Mucosa of gallbladder (tissue), 1 donor: ENCODE measurements at regions not wholly inside any gene's neighbourhood (a gene's known extent, or its start where the extent isn't known, plus 50 kb on each side); places are given as distances from the start of the nearest gene placed in this dataset.
"Not testable (repeated sequence)": the region's sequence is repeated elsewhere in the genome, so short reads cannot be mapped to it uniquely, and the experiment has no call there.

Source experiments
- DNase-seq: peaks from one replicate; pipeline ENCODE4 v3.0.0-alpha.2; 2020; ENCODE audit warnings: low spot score
- donor health status: DM: no; HTN: no; CAD: no.

- DNase-seq = no peak
Observed at GRCh38 chr2:16221461-16222010, 281.2 kb downstream of the MYCN start.

DNA sequence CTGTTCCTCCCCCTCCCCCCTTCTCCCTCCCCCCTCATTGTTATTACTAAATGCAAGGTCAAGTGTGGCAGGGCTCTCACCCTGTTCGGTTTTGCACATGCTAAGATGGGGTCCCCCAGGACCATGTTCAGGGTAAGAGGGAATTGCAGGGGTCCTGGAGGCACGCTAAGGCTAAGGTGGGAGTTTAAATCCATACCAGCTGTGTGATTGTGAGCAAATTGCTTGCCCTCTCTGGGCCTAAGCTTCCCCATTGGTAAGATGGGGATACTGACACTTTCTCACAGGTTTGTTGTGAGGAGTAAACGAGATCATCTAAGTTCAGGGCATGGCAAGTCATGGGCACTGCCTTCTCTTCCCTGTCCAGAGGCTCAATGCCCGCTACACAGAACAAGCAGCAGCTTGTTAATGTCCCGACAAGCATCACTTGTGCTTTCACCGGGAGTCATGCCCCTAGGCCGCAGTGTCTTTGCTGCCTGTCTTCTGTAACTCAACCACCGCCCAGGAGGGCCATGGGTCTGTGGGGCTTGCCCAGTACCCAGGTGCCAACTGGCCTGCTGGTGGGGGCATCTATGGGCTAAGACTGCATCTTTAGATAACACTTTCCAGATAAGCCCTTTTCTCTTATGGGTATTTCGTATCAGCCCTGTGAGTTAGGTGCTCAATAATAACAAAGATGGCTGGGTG, 279.1 kb downstream of the MYCN start:
- DNase-seq = no peak

GRCh38 chr2:16218625-16219024, 278.3 kb downstream of the MYCN start:
- DNase-seq = no peak

DNA sequence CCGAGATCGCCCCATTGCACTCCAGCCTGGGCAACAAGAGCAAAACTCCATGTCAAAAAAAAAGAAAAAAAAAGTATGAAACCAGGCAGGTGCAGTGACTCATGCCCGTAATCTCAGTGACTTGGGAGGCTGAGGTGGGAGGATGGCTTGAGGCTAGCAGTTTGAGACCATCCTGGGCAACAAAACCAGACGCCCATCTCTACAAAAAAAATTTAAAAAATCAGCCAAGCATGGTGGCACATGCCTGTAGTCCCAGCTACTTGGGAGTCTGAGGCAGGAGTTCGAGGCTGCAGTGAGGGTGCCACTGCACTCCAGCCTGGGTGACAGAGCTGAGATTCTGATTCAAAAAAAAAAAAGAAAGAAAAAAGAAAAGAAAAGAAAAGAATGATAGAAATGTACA, 277.8 kb downstream of the MYCN start:
- no peak for DNase-seq

GRCh38 chr2:16217741-16218140, 277.4 kb downstream of the MYCN start:
- DNase-seq = not testable (repeated sequence)

- no peak for DNase-seq
Observed at GRCh38 chr2:16217291-16217690, 276.9 kb downstream of the MYCN start.

- no peak for DNase-seq
Observed at GRCh38 chr2:16216558-16216945, 276.2 kb downstream of the MYCN start.

GRCh38 chr2:16215902-16216557, 275.7 kb downstream of the MYCN start:
- DNase-seq = no peak

DNA sequence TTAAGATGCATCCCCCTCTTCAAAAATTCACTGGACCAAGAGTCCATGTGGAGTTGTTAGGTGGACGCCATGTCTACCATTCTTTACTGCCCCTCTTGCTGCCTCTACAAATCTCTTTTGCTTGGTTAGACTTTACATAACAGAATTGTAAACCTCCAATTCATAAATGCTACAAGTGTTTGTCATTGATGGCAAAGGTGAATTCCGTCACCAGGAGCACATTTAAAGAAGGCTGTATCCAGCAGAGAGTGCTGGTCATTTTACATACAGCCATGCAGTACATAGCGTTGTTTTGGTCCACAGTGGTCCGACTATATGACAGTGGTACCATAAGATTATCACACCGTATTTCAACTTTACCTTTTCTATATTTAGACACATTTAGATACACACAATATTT, 274.5 kb downstream of the MYCN start:
- DNase-seq = no peak

GRCh38 chr2:16214391-16214790, 274.0 kb downstream of the MYCN start:
- DNase-seq = no peak

DNA sequence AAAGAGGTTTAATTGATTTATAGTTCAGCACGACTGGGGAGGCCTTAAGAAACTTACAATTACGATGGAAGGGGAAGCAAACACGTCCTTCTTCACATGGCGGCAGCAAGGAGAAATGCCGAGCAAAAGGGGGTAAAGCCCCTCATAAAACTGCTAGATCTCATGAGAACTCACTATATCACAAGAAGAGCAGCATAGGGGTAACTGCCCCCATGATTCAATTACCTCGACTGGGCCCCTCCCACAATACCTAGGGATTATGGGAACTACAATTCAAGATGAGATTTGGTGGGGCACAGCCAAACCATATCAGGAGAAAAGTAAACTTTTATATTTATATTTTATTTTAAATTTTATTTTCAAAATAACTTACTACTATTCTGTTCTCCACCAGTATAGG, 272.0 kb downstream of the MYCN start:
- no peak for DNase-seq

- DNase-seq = no peak
Observed at GRCh38 chr2:16211341-16211740, 271.0 kb downstream of the MYCN start.

DNA sequence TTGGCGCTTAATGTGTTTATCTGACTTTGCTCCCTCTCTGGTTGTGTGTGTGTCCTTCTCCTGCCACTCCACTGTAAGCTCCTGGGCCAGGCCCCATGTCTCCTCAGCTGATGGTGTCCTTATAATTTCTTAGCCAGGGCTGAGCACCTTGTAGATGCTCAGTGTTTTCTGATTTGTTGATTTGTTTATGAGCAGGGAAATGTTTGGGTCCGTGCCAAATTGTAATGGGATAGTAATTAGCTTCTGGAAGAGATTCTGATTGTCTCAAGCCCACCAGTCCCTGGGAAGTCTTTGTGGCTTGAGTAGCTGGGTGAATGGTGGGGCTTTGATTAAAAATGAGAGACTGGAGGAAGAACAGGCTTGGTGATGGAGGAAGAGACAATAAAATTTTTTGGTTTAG, 270.5 kb downstream of the MYCN start:
- DNase-seq = no peak

- no peak for DNase-seq
Observed at GRCh38 chr2:16209799-16210198, 269.4 kb downstream of the MYCN start.

GRCh38 chr2:16208921-16209320, 268.6 kb downstream of the MYCN start:
- DNase-seq = no peak

DNA sequence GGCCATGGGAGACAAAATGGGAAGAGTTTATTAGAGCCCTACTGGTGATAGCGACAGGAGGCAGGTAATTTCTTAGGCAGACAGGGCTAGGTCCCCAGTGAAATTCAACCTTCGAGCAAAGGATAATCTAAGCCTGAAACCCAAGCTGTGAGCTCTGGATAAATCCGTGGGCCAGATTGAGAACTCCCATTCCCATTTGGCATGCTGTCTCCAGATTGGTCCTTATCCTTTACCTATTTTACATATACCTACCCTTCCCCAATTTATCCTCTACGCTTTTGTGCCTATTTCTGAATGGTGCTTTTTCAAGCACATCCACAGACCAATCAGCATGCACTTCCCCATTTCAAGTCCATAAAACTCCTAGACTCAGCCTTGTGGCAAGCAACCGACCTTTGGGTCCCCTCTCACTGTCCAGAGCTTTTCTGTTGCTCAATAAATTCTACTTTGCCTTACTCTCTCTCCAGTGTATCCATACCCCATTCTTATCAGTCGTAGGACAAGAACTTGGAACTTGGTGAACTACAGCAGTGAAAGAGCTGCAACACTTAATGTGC, 268.0 kb downstream of the MYCN start:
- DNase-seq = no peak

DNA sequence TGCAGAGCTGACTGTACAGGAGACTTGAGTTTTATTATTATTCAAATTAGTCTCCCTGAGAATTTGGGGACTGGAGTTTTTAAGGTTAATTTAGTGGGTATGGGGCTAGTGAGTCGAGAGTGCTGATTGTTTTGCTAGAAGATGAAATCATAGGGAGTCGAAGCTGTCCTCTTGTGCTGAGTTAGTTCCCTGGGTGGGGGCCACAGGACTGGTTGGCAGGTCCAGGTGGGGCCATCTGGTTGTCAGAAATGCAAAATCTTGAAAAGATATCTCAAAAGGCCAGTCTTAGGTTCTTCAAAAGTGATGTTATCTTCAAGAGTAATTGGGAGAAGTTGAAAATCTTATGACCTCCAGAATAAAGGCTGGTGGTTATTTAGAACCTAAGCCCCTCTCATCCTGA, 267.3 kb downstream of the MYCN start:
- no peak for DNase-seq

- no peak for DNase-seq
Observed at GRCh38 chr2:16207151-16207550, 266.8 kb downstream of the MYCN start.

DNA sequence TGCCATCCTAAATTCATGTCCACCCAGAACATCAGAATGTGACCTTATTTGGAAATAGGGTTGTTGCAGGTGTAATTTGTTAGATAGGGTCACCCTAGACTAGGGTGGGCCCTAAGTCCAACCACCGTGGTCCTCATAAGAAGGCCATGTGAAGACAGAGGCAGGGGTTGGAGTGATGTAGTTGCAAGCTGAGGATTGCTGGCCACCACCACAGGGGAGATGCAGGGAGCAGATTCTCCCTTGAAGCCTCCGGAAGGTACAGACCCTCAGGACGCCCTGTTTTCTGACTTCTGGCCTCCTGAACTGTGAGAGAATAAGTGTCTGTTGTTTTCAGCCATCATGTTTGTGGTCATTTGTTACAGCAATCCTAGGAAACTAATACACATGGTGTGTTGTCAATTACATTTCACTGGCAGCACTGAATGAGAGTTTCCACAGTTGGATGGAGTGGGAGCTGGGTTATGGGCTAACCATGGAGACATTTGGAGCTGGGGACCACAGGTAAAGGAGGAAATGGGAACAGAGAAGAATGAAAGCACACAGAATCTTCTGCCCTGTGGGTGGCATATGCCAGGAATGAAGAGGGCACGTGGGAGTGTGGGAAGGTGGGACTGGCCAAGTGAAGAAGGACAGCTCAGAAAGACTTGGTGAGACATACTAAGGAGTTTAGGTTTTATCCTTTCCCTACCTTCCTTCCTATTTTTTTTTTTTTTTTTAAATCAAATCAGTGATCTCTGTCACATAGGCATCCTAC, 266.0 kb downstream of the MYCN start:
- DNase-seq = no peak

DNA sequence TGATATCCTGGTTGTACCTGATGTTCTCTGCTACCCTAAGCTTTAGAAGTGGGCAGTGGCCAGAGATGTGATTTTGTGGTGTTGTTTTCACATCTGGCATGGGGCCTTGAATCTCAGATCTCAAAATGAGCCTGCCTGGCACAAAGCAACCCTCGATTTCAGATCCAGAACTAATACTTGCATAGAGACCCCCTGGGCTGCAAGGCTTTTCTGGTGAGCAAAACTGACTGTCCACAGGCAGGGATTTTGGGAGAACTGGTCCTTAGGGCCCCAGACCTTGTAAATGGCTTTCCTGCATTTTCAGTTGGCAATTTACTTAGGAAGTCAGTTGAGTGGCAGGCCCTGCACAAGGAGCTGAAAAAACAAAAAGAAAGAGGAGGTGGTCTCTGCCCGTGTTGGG, 265.3 kb downstream of the MYCN start:
- DNase-seq = no peak

DNA sequence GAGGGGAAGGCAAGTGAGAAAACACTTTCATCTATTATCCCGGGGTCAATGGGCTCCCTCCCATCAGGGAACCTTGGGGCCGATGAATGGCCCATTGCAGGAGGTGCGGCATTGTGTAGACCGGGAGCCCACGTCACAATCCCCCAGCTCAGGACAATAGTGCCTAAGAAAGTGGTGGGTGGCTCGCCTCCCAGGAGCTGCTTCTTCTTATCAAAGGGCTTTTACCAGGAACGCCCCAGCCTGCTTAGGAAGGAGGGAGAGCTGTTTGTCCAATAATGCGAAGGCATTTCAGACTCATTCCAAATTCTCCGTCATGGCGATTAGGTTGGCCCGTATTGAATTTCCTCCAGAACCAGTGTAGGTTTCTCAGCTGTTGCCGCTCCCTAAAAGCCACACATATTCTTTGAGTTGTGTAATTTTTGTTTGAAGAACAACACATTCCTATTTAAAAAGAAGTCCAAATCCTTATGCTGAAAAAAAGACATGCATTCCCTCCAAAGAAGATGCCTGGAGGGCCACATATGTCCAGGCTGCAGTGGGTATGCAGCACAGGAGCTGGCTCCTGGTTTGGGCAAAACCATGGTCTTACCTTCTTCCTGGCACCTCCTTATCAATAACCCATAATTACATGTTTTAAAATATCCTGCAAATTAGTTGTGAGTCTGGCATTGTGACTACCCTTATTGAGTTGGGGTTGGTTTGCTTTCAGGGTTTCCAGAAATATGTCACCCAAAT, 264.7 kb downstream of the MYCN start:
- DNase-seq = no peak

DNA sequence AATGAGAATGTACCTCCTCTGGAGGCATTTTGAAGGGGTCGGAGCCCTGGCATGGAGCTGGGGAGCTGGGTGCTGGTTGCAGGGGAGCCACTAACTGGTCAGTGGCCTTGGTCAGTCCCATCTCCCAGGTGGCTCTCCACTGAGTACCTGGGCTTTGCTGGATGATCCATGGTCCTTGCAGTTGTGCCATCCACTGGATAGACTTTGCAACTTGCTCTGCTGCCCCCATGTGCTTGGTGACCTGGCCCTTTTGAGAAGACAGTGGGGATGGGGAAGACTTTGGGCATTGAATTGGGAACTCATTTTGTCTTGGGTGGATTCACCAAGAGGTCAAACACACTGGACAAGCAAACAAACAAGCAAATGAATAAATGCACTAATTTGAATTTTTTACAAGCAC, 263.9 kb downstream of the MYCN start:
- no peak for DNase-seq
